ENCODE measurements at regions not wholly inside any gene's neighbourhood (a gene's known extent, or its start where the extent isn't known, plus 50 kb on each side); places are given as distances from the start of the nearest gene placed in this dataset.
A peak's percentile ranks its signal among the peaks of the same experiment; 100 is the strongest.

DNA sequence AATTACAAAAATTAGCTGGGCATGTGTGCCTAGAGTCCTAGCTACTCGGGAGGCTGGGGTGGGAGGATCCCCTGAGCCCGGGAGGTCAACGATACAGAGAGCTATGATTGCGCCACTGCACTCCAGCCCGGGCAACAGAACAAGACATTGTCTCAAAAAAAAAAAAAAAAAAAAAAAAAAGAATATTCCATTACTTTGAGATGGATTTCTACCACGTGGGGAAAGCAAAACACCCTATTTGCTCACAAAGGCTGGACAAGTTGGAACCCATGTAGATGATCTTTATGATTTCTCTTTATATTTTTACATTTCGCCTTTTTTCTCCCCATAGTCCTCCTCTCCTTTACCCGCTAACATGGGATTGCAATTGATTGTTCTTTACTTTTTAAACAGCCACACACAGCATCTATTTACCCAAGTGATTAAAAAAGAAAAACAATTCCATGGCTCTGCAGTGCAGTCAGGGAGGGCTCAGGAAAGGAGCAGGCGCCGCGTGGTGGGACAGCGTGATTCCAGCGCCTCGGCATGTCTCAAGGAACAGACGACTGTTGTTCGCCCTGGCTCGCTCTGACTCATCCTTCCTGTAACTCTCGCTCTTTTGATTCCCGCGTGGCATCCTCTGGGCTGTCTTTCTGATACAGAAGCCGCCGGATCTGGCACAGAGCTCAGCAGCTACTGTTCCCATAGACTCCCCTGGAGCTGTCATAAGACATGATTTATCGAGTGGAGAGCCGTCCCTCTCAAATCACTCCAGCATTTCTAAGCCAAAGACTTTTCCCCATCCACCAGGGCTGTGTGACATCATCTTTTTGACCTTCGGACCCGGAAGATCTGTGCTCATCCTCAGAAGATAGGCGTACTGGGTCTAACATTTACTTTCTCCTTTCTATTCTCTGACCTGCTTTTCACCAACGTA is 230.4 kb upstream of the AGAP1 start:
- TF ChIP-seq, protein P1, sequence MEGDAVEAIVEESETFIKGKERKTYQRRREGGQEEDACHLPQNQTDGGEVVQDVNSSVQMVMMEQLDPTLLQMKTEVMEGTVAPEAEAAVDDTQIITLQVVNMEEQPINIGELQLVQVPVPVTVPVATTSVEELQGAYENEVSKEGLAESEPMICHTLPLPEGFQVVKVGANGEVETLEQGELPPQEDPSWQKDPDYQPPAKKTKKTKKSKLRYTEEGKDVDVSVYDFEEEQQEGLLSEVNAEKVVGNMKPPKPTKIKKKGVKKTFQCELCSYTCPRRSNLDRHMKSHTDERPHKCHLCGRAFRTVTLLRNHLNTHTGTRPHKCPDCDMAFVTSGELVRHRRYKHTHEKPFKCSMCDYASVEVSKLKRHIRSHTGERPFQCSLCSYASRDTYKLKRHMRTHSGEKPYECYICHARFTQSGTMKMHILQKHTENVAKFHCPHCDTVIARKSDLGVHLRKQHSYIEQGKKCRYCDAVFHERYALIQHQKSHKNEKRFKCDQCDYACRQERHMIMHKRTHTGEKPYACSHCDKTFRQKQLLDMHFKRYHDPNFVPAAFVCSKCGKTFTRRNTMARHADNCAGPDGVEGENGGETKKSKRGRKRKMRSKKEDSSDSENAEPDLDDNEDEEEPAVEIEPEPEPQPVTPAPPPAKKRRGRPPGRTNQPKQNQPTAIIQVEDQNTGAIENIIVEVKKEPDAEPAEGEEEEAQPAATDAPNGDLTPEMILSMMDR (IDR thresholded peaks at IDR 0.05; ENCODE audit: low read depth, low read length) = peak; percentile 6
- in situ Hi-C loops (cut with HindIII; ENCODE audit: low sequenced_read_pairs) = no loop called here
- DNase-seq (ENCODE audit: low read depth, low spot score) = peak; percentile 92
- no peak overlapping the region for H3K4me3 ChIP-seq (ENCODE audit: low read depth, low read length)

DNA sequence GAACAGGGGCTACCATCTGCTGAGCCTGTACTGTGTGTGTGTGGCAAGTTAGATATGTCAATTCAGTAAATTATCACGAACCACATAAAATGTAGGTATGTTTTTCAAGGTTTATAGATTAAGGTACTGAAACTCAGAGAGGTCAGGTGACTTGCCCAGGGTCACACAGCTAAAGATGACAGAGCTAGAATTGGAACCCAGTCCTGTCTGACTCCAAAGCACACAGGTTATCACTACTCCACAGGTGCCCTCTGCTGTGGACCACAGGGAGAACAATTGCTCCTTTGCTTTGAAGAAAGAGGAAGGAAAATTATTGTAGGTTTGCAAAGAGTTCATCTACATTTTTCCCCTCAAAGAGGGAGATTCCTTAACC is 229.7 kb upstream of the AGAP1 start:
- in situ Hi-C loops (cut with HindIII; ENCODE audit: low sequenced_read_pairs) = no loop called here
- TF ChIP-seq, protein P1 (IDR thresholded peaks at IDR 0.05; ENCODE audit: low read depth, low read length) = no peak
- H3K4me3 ChIP-seq (ENCODE audit: low read depth, low read length) = no peak overlapping the region
- no peak for DNase-seq (ENCODE audit: low read depth, low spot score)

DNA sequence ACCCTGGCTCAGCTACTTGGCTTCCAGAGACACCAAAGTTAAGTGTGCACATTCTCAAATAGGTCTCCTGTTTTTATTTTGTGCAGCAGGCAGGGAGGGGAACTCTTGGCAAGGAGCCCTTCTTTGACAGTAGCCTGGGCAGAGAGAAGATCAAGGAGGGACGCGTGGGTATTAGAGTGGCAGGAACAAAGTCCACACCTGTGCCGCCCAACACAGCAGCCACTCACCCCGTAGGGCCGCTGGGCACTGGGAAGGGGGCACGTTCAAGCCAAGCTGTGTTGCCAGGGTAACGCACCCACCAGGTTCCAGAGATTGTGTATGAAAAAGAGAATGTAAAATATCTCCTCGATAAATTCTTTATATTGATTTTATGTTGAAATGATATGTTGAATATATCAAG is 229.3 kb upstream of the AGAP1 start:
- no peak for DNase-seq (ENCODE audit: low read depth, low spot score)
- in situ Hi-C loops (cut with HindIII; ENCODE audit: low sequenced_read_pairs) = no loop called here
- no peak overlapping the region for H3K4me3 ChIP-seq (ENCODE audit: low read depth, low read length)
- TF ChIP-seq, protein P1 (IDR thresholded peaks at IDR 0.05; ENCODE audit: low read depth, low read length) = no peak

DNA sequence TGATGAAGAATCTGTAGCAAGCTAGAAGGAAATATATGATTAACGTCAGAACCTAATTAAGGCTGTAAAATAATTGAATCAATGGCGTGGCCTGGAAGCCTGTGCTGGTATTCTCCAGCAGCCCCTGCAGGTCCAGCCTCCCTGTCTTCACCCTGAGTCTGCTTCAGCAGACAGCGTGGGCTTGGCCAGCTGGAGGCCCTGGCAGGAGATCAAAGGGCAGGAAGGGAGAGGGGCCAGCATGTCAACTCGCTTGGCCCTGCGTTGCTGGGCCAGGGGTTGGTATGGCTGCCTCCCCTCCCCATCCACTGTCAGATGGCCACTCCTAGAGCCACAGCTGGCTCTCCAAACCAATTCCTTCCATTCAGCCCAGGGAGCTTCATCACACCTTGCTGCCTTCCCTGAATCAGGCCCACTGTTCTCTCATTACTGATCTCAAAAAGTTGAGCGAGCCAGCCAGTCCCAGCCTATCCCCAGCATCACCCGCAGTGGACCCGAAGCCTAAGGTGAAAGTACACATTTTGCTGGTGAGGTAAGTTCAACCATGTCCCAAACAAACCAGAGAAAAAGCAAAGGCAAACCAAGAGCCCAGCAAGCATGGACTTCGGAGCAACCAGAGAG is 228.4 kb upstream of the AGAP1 start:
- H3K4me3 ChIP-seq (ENCODE audit: low read depth, low read length) = no peak overlapping the region
- TF ChIP-seq, protein P1 (IDR thresholded peaks at IDR 0.05; ENCODE audit: low read depth, low read length) = no peak

DNA sequence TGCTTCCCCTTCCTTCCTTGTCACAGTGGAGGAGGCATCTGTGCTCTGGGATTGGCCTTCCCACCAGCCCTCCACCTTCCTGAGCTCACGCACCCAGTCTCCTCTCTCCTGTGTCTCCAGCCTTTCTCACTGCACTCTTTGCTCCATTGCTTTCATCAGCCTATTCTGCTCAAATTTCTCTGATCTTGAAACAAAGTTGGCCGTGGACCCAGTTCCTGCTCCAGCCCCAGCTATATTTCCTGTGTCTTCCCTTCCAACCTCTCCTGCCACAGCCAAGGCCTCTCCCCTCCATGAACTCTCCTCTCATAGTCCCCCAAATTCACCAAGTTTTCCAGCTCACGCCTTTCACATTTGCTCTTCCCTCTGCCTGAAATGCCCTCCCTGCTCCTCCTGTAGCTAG is 226.6 kb upstream of the AGAP1 start:
- no peak overlapping the region for H3K4me3 ChIP-seq (ENCODE audit: low read depth, low read length)
- TF ChIP-seq, protein P1 (IDR thresholded peaks at IDR 0.05; ENCODE audit: low read depth, low read length) = no peak
- DNase-seq (ENCODE audit: low read depth, low spot score) = no peak
- in situ Hi-C loops (cut with HindIII; ENCODE audit: low sequenced_read_pairs) = no loop called here

More for the DNA sequence above, 228.4 kb upstream of the AGAP1 start:
- in situ Hi-C loops (cut with HindIII; ENCODE audit: low sequenced_read_pairs) = no loop called here
- no peak for DNase-seq (ENCODE audit: low read depth, low spot score)

DNA sequence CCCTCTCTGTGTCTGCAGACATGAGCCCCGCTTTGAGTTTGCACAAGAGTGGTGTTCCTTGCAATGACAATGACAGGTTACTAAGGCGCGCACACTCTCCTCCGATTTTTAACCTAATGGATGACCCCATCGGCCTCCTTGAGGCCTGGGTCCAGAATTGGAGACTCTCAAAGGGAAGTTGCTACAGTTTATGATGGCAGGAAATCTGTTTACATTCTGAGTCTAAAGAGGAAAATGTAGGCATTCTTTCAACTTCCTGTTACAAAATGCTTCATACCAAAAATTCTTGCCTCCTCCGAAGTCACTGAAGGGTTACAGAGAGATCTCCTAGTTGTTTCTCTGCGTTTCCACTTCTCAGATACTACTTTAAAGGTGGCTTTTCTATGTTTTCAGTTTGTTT is 225.3 kb upstream of the AGAP1 start:
- in situ Hi-C loops (cut with HindIII; ENCODE audit: low sequenced_read_pairs) = no loop called here
- peak; percentile 39 for DNase-seq (ENCODE audit: low read depth, low spot score)
- TF ChIP-seq, protein P1 (IDR thresholded peaks at IDR 0.05; ENCODE audit: low read depth, low read length) = no peak
- H3K4me3 ChIP-seq (ENCODE audit: low read depth, low read length) = no peak overlapping the region
